HG02759 (cell line): ENCODE measurements at regions not wholly inside any gene's neighbourhood (a gene's known extent, or its start where the extent isn't known, plus 50 kb on each side); places are given as distances from the start of the nearest gene placed in this dataset.

ENCODE experiments used
- ATAC-seq: cut with Tn5 transposase; IDR thresholded peaks from one replicate; pipeline ENCODE4 v1.9.1; 2021; ENCODE audit warnings: mild to moderate bottlenecking, moderate library complexity; ENCODE audit not compliant: unreplicated experiment

DNA sequence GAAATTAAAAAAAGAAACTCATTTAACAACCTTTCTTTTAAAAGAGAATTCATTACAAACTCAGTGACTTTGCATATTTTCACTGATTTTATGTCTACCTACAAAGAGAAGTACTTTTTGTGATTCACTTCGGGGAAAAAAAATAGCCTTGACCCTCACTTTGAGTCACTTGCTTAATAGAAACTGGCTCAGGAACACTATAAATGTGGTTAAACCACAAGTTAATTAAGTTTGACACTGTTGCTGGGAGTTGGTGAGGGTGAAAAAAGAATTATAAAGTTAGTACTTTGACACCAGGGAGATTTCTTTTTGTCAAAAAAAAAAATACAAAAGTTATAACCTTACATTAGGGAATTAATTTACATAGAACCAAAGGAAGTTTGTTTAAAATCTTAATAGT lies 810.9 kb downstream of the NR2F2 start:
- ATAC-seq: no peak

DNA sequence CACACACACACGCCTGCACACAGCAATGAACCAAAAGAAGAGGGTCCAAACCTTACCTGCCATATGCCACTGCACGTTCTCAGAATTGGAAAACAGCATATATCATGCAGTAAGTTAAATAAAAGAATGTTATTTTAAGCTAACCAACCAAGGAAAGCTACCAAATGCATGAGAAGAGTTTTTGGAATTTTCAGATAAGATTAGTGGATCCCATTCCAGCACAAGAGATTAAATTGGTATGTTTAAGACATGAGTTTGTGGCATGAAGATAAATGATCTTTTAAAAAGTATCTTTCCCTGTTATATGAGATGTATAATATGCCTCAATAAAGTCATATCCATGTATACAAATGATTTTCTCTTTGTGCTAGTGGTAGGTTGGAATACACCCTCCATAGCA lies 811.4 kb downstream of the NR2F2 start:
- ATAC-seq: no peak

DNA sequence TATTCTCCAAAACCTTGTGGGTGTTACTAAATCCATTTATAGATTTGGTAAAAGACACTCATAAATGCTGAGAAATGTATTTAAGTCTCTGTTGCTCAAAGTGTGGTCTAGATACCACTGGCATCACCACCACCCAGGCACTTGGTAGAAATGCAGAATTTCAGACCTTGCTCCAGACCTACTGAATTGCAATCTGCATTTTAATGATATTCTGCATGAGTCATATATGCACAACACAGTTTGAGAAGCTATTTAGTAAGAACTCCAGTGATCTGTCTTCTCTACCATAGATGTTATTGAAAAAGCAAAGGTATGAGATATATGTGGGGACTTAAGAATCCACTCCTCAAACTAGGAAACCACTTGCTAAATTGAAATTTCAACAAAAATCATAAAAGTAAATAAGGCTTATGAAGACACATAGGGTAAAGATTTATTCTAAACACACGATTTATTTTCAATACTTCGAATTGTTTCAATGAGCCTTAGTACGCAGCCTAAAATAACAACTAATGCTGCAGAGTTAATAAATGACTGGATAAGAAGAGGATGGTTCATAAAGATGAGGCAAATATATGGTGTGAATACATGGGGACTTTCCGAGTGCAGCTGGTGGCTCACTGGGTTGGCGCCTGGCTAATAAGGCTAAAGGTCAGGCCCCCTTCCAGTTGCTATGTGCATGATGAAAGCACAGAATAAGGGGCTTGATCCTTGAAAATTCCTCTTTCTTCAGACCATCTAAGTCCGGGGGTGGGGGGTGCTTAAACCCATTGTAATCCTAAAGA lies 813.3 kb downstream of the NR2F2 start:
- no peak for ATAC-seq

DNA sequence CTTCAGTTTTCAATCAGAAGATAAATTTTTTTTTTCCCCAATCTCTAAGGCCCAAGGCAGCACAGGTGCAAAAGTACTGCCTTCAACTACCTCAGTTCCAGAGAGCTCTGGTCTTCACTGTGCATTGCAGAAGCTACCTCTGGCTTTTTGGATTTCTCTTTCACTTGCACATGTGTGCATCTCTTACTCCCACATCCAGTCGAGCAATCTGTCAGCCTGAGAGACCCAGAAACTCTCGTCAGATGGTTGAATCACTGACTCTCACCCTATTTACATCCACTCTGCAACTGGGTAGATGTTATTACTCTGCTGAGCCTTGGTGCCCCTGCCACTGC lies 813.8 kb downstream of the NR2F2 start:
- no peak for ATAC-seq

DNA sequence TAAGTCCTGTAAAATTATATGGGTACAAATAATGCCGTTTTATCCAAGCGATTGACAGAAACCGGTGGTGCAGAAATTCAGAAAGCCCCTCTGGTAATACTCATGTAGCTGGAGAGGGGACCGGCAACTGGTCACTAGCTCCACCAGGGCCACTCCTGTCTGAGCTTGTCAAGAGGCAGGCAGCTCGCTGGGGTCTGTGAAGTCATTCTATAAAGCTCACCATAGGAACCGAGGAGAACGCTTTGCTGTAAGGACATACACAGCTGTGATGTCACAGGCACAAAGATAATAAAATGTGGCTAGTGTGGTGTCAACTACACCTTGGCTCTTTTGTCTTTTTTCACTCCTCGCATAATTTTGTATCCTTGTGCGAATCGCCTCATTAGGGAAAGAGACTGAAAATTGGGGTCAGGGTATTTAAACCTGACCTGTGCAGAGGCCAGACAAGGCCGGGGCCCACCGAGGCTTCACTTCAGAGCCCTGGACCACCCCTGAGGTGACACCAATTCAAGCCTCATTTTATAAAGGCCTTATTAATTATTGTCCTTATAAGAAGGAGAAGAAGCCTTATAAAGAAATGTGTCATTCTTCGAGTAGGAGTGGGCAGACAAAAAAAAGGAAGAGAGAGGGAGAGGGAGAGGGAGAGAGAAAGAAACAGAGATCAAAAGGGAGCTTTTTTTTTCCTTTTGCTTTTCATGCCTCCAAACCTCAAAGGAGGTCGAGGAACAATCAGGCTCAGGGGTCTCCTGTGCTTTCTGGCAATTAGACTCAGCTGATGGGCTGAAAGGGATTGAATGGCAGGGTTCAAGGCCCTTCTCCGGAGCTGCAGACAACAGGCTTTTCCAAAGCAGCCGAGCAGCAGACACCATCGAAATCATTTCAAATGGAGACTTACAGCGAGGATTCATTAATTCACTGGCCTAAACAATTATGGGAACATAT lies 813.3 kb upstream of the ARRDC4 start:
- no peak for ATAC-seq

DNA sequence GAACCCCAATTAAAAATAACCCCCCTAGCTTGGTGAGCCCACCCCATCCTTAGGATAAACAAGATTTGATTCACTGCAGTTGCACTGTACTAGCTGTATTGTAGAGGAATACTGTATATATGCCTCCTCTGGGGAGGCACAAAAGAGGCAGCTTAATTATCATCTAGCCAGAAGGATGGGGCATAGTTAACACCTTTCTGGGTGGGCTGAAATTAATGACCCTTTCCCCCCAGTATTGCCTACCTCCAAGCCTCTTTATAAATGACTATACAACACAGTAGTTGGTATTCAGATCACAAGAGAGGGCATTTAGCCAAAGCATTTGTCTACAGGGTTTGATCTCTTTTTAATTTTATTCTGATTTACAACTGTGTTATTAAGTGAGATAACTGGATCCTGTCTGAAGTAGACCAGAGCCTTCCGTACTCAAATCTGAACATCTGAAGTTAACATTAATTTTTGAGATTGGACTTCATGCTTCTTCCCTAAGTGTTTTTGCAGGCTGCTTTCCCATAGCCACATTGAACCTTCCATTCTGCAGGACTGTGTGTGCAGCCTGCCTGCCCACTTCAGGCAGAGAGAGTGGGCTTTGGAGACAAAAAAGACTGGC lies 807.0 kb upstream of the ARRDC4 start:
- no peak for ATAC-seq

DNA sequence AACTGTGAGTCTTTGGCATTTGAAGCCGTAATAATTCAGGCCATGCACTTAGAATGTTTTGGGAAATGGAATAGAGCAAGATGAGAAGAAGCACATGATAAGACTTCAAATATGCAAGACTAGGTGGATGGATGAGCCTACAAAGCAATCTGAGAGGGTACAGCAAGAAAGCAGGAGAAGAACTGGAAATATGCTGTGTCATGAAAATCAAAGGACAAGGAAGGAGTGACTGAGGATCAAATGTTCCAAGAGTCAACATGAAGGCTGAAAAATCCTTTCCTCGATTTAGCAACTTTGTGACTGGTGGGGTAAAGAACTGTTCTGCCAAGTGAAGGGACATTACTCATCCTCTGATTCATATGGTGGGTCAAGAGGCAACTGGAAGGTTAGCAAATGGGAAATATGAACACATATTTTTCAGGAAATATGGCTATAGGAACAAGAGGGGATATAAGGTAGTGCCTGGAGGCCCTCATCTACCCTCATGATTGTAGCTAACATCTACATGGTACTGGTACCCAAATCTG lies 803.7 kb upstream of the ARRDC4 start:
- ATAC-seq: no peak

- ATAC-seq: no peak
Observed at GRCh38 chr15:97162805-97163495, 797.6 kb upstream of the ARRDC4 start.

GRCh38 chr15:97165205-97165604 lies 795.3 kb upstream of the ARRDC4 start:
- ATAC-seq: no peak

DNA sequence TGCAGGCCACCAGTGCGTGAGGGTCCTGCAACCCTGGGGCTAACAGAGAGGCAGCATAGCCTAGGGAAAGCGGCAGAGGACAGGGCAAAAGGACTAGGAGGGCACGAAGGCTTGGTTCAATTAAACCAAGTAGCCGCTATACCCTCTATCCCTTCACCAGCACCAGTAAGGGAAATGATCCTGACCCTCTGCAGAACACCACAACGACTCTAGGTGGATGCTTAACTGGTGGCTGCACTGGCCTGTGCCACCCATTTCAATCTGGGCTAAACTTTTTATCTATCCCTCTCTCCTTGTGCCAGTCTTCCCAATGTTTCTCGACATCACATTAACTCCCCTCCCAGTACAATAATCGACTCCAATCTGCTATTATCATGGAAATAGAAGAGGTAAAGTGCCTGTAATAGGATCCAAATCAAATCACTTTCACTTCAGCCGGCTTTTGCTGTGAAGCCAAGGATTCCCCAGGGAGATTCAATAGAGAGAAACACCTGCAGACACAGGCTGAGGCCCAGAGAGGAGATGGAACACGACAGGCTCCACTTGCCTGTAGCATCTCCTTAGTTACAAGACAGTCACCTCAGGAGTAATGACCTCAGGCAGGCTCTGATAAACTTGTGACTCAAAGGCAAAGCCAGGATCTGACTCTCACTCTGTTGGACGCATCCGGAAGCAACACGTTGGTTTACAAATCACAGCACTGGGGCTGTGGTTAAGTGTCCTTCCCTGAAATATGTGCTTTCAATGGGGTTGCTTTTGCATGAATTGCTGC lies 791.6 kb upstream of the ARRDC4 start:
- no peak for ATAC-seq

GRCh38 chr15:97171556-97171955 lies 788.9 kb upstream of the ARRDC4 start:
- ATAC-seq: no peak

GRCh38 chr15:97174886-97175540 lies 785.5 kb upstream of the ARRDC4 start:
- no peak for ATAC-seq

- ATAC-seq: no peak
Observed at GRCh38 chr15:97177151-97177577, 783.3 kb upstream of the ARRDC4 start.

DNA sequence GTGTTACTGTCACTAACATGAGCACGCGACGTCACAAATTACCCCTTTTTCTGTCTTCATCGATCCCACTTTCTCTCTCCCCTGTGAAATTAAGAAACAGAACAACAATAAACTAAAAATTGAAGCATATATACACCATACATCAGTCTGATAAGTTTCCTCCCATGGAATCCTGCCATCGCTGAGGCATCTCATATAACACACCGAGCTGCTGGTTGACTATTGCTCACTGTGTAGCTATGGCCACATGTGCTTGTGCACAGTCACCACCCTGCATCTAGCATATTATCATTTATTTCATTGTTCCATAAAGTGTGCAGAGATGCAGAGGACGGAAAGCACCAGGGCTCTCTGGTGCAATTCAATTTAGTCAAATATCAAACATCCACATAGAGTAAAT lies 777.9 kb upstream of the ARRDC4 start:
- no peak for ATAC-seq

GRCh38 chr15:97189162-97189780 lies 771.2 kb upstream of the ARRDC4 start:
- ATAC-seq: no peak

- no peak for ATAC-seq
Observed at GRCh38 chr15:97194750-97195149, 765.8 kb upstream of the ARRDC4 start.

DNA sequence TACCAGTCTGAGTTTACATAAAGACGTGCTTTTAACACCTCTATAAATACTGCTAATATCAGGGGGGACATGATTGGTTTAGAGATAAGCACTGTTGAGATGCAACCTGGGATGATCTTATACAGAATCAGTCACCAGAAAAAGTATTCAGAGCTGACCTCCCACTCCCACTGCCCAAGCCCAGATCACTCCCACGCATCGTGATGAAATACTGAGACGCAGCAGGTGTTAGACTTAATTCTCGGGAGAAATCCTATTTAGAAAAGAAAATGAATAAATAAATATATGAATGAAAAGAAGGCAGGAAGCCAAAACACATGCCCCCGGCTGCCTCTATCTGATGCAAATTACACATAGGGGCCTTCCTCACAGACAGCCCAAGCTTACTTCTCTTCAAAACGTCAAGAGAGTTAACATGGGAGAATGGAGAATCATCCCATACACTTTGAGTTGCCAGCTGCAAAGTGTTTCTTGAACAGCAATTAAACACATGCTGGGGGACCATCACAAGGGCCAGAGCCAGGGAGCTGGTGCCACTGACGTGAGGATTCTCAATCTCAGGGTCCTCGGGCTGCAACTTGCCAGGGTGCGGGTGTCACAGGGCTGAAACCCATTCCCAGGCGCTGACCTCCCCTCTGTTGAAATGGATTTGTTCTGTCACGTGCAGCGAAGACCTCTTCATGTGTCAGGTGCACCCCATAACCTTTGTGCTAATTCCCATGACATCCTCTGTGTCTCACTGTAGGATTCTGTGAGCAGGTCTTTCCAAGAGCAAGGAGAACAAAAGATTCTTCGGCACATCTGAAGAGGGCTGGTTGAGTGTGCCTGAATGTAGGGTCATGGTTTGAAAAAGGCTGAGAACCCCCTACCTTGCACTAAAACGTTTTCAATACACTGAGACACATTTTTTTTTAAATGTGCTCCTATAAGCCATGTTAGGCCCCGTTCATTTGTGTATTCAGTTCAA lies 764.2 kb upstream of the ARRDC4 start:
- no peak for ATAC-seq
